SIG-M5 (cell line): ENCODE measurements at regions not wholly inside any gene's neighbourhood (a gene's known extent, or its start where the extent isn't known, plus 50 kb on each side); places are given as distances from the start of the nearest gene placed in this dataset.

ENCODE experiments used
- DNase-seq: peaks from one replicate; lab custom pipeline; 2025; lab: John Stamatoyannopoulos, UW

DNA sequence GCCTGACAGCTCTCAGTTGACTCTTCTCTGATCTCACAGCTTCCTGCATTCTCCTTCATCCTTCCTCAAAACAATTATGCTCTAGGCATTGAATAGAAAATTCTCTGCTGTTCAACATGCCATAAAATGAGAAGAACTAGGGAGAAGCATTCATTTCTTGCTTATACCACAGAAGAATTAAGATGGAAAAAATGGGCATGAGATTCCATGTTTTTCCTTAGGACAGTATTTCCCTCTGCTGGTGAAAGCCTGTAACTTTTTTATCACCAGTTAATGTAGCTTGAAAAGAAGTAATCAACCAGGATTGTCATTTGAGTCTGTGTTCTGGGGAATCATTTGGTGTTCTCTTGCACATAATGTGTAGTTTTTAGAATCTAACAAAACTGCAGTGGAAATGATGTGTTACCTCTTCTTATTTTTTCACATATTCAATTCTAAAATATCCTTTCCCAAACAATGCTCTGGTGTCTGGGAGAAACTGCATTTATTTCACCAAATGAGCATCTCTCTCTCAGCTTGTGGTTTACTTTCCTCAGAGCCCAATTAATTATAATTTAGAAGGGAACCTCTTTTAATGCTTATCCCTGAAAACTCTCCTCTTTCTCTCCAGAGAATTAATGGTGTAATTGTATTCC is 92.8 kb upstream of the DCBLD2 start:
- DNase-seq = no peak

DNA sequence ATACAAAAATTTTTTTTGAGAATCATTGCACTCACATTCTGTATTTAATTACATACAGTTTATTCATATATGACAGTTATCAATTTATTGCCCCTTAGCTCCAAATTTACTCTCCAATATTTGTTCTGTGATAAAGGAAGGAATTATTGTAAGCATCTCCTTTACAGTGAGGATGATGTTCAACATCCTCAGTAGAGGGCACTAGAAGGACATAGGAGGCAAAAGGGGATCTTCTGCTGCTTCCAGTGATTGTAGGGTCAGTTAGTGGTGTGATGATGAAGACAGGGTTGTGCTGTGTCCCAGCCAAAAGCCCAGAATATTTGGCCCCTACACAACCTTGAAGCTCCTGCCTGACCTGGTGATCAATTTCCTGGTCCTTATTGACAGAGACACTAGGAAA is 89.9 kb upstream of the DCBLD2 start:
- no peak for DNase-seq

DNA sequence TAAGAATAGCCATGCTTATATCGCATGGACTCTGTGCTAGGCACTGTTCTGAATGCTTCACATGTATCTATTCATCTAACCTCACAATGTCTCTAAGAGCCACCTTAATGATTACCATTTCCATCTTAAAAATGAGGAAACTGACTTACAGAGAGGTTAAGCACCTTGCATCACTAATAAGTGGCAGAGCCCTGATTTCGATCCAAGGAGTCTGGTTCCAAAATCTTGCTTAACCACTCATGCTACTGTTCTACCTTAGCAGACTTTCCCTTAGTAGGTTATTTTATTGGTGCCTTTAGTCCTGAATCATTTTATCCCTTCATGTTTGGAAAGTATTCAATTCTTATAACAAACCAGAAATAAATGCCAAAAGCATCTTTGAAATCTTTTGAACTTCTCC is 89.2 kb upstream of the DCBLD2 start:
- DNase-seq = no peak

DNA sequence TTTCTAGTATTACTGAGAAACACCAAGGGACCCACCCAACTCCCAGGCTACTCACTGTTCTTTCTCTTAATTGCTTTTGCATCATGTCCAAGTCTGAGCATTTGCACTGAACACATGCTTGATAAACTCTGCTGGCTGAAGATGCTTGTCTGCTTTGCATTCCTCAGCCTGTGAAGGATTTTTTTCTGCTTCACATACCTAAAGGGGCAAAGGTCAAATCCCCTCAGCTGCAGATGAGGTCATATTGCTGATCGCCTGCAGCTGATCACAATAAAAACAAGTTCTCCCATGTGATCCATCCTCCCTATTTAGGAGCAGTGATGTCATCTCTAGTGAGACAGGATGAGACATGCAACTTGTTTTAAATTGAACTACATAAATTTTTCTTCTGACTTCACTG is 84.6 kb upstream of the DCBLD2 start:
- no peak for DNase-seq

DNA sequence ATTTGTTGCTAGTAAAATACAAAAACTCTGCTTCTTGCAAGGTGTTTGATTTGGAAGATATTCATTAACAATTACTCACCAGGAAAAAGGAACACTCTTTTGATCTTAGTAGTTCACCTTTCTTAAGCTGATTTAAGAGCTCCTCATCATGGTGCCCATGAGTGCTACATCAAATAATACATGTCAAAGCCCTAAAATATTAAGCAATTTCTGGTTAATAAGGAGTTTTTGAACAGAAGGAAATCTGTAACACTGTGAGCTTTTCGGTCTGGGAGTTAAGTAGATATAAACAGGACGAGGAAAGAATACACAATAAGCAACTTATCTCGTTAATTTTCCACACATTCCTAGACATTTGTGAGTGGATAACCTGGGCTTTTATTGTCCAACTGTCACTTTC is 83.9 kb upstream of the DCBLD2 start:
- DNase-seq = no peak

DNA sequence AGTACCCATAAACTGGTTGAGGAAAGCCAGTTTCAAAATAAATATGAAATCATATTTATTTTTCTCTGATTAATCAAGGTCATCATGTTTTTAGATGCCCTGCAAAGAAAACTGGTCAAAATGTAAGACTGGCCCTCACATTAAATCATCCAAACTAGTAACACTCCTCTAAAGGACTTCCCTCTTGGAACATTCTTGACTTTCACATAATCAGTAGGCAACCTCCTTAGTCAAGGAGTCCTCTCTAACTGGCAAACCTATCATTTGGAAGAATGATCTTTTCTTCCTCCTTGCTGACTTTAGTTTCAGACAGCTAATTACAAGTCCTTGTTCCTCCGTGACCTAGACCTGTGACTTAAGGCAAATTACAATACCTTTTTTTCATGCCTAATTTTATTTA is 82.5 kb upstream of the DCBLD2 start:
- DNase-seq = no peak

DNA sequence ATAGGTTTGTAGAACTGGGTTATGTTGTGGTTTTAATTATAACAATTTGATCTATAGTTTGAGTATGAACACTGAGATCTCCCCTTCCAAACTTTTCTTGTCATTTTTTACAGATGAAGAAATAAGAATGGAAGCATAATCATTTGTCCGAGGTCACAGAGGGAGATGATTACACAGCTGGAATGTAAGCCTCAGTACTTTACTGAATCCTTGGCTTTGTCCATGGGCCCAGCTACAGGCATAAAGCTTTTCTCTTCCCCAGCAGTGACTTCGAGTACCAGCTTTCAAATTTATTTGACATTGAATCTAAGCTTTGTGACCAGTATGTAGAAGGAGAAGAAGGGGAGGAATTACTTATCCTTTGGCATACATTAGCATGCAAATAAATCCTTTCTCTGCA is 80.9 kb upstream of the DCBLD2 start:
- no peak for DNase-seq

DNA sequence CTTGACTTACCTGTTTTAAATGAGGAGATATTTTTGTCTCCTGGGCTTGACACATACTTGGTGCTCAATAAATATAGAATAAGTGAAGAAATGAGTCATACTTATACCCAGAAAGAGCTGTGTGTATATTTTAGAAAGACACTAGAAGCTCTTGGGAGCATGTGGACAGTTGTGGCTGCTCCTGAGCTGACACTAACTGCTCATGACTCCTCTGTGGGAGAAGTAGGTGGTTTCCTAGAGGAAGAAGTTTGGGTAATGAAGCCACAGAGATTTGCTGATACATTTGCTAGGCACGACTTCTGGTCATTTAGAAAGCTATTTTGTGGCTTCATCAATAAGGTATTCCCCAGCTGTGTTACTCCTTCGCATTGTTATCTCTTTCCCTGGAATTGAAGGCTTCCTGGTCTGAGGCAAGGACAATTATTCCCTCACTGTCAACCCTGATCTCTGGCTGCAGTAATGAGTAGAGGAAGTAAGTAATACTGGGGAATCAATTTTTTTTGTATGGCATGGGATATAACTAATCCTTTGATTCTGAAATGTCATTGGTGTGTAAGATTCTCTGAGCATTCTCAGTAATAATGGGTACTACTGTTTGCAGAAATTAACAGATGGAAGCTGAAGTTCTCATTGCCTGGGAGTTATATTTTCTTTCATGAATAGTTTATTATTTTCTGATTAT is 79.6 kb upstream of the DCBLD2 start:
- no peak for DNase-seq

DNA sequence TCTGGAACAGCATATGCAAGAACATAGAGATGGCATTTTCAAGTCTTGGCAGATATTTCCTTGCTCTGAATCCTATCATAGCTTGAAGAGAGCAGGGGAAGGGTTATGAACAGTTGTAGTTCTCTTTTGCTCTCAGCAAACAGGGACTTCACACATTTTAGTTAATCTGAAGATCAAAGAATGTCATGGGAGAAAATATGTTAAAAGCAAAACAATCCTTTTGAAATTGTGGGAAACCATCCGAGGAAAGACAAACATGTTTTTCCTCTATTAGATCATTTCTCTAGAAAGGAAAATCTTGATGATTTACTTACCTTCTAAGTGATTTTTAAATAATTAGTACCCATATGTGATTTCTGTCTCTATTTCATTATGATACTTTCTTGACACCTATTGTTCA is 77.8 kb upstream of the DCBLD2 start:
- DNase-seq = no peak

DNA sequence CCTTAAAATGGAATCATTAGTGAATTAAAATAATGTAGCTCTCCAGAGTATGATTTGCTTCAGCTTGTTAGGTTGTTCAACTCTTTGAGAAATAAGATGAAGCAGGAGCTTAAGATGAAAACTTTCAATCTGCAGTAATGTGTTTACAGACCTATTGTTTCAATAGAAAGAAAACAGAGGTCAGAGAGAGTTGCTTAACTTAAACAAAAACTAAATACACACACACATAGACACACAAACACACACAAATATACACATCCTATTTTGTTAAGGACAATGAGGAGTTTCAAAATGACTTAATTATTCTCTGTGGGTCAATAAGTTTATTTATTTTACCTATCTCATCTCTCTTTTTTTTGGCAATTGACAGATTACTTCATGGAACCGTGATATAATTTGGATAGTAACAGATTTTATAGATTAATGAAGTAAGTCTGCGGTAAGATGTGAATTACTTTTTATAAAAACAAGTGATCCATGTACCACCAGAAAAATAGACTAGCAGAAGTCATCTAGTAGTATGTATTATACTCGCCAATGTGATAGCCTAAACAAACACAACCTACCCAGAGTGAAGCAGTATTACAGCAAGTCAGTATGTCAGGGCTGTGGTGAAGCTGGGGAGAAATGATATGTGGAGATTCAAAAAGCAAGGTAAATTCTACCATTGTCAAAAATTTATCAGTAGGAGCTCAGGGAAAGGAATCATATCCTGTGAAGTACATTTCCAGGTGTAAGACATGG is 76.7 kb upstream of the DCBLD2 start:
- no peak for DNase-seq

DNA sequence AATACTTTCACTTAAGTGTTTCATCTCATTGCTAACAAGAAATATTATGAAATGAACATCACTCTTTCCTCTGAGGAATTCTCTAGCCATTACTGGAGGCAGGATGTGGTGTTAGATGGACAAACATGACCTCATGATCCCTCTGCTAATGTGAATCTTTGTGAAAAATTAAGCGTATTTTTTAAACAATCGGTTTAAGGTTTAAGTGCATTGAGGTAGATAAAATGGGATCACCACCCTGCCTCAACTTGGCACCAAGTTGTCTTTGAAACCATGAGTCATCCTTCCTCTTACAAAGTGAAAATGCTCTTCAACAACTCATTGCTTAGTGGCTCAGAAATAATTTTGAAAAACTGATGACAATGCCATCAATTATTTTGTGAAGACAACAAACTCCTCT is 76.0 kb upstream of the DCBLD2 start:
- DNase-seq = no peak

DNA sequence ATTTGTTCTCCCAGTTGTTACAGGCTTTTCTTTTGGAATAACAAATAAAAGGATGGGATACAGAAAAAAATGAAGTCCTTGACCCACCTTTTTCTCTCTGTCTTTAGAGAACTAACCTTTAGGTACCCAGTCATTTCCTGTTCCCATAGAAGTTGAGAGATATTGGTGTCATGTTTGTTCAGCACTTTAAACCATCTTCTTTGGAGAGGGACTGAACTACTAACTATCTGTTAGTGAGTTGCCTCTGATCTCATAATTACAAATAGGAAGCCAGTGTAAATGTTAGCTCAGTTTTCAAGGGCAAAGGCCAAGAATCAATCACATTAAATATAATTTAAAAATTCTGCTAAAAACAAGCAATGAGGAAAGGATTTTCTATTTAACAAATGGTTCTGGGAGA is 72.9 kb upstream of the DCBLD2 start:
- DNase-seq = no peak

DNA sequence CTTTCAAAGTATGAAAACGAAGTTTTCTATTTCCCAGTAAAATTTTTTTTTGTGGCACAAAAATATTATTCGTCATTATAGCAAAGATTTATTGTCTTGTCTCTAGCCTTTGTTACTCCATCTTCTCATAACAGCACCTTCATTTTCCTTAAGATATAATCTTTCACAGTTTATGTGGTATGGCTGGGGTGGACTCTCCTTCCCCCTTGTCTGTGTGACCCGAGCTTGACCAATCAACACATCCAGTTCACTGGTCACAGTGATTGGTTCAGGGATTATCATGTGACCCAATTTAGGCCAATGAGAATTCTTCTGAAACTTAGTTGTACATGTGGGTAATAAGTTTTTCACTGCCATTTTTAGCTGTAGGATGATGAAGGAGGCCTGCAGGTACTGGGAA is 71.2 kb upstream of the DCBLD2 start:
- no peak for DNase-seq

DNA sequence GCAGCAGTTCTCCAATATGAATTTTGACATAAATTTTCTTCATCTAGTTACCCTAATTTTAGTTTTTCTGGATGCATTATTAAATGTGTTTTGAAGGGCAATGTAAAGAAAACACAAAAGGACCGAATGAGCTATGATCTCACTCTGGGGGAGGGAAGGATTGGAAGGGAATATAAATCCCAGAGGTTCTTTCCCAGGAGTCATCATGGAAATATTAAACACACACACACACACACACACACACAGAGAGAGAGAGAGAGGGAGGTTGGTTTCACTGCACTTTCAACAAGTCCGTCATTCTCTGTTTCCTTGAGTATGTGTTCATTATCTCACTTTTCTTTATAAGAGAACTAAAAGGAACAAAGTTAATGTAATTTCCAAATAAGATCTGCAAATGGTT is 70.7 kb upstream of the DCBLD2 start:
- DNase-seq = no peak

DNA sequence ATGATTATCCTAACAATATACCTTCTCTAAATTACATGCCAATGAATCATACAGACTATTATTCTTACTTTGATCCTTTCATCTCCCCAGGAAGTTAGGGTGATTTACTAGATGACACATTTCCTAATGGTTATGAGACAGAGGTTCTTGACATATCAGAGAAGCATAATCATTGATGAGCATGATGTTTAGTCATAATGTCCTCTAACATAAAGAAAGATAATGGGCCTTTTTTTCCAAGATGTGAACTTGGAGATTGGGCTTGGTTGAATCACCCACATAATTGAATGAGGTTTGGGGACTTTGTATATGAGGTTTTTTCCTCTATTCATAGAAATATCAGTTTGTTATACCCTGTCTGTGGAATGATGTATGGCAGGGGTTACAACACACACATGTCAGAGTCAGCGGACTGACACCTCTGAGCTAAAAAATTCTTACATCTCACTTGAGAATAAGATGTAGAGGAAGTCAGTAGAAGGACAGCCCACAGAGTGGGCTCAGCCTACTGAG is 69.7 kb upstream of the DCBLD2 start:
- no peak for DNase-seq

DNA sequence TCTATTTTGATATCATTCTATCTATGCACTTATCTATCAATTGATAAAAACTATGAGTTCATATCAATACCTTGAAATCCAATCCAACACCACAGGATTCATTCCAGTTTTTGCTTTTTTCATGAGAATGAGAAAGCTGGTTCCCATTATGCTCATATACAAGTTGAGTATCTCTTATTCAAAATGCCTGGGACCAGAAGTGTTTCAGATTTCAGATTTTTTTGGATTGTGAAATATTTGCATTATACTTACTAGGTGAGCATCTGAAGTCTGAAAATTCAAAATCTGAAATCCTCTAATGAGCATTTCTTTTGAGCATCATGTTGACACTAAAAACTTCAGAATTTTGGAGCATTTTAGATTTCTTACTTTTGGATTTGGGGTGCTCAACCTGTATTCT is 67.8 kb upstream of the DCBLD2 start:
- no peak for DNase-seq

DNA sequence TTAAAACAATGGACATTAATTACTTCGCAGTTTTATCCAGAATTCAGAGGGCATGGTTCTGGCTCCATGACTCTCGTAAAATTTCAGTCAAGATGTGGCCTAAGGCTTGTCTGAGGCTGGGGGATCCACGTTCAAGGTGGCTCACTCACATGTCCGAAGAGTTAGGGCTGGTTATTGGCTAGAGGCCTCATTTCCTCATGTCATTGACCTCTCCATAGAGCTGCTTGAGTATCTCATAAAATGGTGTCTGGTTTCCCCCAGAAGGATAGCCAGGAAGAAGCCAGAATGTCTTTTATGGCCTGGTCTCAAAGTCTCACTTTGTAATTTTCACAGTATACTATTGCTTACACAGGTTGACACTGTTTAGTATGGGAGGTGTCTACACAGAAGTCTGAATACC is 67.3 kb upstream of the DCBLD2 start:
- no peak for DNase-seq

DNA sequence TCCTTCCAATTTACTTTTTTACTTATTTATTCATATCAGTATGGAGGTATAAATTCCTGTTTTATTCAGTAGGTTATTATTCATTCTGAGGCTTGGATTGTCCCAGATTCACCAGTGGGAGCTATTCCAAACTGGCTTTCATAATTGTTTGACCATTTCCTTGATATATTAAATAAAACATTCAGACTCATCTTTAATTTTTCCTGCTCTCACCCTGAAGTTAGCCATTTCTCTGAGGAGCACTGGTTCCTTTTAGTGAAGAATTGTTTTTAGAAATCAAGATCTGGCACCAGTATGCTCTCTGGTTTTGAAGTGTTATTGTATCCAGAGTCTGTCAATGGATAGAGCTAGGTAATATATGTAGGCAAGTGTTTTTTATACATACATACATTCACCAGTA is 66.9 kb upstream of the DCBLD2 start:
- no peak for DNase-seq

DNA sequence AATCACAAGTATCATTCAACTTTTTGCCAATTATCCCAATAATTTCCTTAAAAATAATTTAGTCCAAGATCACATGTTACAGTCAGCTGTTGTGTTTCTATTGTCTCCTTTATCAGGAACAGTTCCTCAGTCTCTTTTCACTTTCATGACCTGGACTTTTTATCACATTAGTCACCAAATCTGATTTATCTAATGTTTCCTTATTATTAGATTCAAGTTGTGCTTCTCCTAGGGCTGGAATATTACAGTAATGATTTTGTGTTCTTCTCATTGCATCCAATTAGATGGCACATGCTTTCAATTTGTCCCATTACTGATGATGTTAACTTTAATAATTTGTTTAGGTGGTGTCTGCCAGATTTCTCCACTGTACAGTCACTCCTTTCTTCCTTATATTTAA is 66.3 kb upstream of the DCBLD2 start:
- no peak for DNase-seq

DNA sequence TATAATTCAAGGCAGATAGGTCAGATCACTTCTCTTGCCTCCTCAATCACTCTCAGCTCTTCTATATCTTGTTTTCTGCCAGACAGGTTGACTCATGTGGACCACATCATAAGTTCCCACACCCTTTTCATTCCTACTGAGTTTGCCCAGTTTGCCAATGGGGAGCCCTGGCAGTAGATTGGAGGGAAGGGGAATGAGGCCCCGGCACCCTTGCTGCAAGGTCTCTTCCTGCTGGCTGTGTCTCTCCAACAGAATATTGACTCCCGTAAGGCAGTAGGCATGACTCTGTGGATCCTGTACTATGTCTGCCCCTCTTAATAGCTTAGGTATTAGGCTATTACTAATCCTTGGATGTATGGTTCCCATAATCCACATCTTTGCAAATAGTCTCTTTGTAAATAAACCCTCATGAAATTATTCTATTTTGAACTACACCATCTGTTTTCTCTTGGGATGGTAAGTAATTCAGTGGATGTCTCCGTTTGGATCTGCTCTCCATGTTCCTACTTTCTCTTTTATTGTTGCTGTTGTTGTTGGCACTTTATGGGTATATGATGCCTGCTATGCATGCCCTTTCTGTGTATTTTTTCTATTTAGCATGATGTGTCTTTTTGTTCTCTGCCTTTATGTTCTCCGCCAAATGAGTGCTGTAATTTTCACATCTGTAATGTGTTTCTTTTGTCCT is 65.5 kb upstream of the DCBLD2 start:
- no peak for DNase-seq

DNA sequence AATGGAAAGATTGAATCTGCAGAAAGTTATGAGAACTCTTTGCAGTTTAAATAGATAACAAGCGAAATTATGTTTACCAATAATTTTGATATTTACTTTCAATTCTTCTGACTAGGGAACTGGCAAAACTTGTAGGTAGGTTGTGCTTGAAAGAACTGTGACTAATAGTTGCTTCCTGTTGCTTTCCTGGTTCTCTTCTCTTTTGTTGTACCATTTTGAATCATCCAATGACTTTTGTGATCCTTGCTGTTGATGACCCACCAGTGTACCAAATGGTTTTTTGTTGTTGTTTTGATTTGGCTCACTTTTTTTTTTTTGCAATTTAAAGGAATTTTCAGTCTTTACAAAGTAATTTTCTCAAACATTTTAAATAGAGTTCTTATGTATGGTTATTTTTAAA is 64.9 kb upstream of the DCBLD2 start:
- no peak for DNase-seq

DNA sequence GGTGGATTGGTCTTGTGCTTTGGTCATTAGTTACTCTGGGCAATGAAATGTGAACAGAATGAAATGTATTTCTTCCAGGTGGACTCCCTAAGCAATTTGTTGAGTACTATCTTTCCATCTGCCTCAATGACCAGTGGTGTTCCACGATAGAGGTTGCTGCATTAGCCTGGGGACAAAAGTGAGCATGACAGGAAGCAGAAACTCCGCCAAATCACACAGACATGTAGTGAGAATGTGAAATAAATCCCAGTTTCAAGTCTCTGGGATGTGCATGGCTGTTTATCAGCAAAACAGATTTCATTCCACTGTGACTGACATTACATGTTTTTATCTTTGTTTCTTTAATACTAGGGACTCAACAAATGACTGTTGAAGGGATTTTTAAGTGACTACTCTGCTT is 63.3 kb upstream of the DCBLD2 start:
- DNase-seq = no peak

DNA sequence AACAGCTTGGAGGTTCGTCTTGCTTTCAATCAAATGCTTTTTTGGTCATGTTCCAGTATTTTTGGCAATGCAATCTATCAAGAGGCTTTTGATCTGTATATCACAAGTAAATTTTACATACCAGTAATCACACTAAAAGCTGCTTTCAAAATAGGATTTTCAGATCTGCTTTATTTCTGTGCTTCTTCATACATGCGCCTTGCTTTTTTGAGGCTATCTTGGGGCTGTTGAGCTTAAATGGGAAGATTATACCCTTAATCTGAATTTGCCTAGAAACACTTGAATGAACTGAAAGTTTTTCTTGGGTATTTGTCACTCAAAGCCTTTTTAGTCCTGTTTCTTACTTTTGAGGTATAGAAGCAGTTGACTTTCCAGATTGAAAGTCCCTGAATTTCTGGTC is 62.1 kb upstream of the DCBLD2 start:
- no peak for DNase-seq
